ENCODE measurements at regions not wholly inside any gene's neighbourhood (a gene's known extent, or its start where the extent isn't known, plus 50 kb on each side); places are given as distances from the start of the nearest gene placed in this dataset.
A peak's percentile ranks its signal among the peaks of the same experiment; 100 is the strongest.

- peaks cover 22% of the 10 kb centered on the region for H3K4me1 Mint-ChIP-seq
- H3K27ac Mint-ChIP-seq, result no peak overlapping the region
- peaks cover 12% of the 10 kb centered on the region for H3K27me3 Mint-ChIP-seq
- H3K9me3 Mint-ChIP-seq, result peaks cover 13% of the 10 kb centered on the region
- no peak overlapping the region for H3K4me3 Mint-ChIP-seq
- peaks cover 7% of the 10 kb centered on the region for H3K36me3 Mint-ChIP-seq
- CTCF ChIA-PET, result interaction anchor here (1.8 kb wide), 1 partner anchor 10 kb away, joined by 4 read pairs; no protein-coding TSS in a partner anchor
- DNase-seq, result no peak
These were observed 125.3 kb downstream of the TSHZ3 start for GRCh38 chr19:31223740-31224534.

DNA sequence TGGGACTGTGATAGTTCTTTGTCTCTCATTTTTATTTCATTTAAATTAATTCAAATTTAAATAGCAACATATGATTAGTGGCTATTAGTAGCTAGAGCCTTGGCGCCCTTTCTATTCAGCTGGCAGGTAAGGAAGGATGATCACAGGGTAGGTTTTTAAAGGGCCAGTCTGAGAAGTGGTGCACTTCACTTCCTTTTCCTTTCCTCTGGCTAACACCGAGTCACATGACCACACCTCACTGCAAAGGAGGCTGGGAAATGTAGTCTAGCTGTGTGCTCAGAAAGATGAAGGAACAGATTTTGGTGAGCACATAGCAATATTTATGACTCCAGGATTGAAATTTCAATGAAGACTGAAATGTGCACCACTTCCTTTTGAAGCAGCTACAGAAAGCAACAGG lies 128.7 kb downstream of the TSHZ3 start:
- CTCF ChIA-PET, result no interaction called here
- peak; percentile 56 for DNase-seq

DNA sequence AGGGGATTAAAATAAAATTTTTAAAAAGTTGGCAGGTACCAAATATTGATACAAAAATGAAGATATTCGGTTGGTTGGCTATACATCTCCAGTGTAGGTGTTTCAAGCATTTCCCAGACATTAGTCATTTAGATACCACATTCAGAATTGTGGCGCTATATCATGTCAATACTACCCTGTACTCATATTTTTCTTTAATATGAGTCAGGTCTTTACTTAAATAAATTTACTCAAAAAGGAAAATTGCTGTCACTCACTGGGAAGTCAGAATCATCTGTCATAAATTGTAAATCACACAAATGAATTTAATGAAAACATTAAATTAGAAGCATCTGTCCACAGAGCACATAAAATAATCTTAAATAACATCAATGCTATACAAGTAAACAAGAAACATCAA lies 134.2 kb downstream of the TSHZ3 start:
- Mint-ChIP-seq H3K27ac (peak overlapping the region; percentile 96), H3K36me3 (peaks cover 6% of the 10 kb centered on the region), H3K9me3 (peaks cover 10% of the 10 kb centered on the region), H3K27me3 (peaks cover 4% of the 10 kb centered on the region), H3K4me3 (no peak overlapping the region), H3K4me1 (peaks cover 26% of the 10 kb centered on the region)
- DNase-seq, result no peak
- CTCF ChIA-PET, result no interaction called here

More for the DNA sequence above, 128.7 kb downstream of the TSHZ3 start:
- H3K4me3 Mint-ChIP-seq, result no peak overlapping the region
- peaks cover 13% of the 10 kb centered on the region for H3K9me3 Mint-ChIP-seq
- peaks cover 22% of the 10 kb centered on the region for H3K4me1 Mint-ChIP-seq
- peaks cover 4% of the 10 kb centered on the region for H3K27me3 Mint-ChIP-seq
- H3K36me3 Mint-ChIP-seq, result peaks cover 7% of the 10 kb centered on the region
- peak overlapping the region; percentile 74 for H3K27ac Mint-ChIP-seq

DNA sequence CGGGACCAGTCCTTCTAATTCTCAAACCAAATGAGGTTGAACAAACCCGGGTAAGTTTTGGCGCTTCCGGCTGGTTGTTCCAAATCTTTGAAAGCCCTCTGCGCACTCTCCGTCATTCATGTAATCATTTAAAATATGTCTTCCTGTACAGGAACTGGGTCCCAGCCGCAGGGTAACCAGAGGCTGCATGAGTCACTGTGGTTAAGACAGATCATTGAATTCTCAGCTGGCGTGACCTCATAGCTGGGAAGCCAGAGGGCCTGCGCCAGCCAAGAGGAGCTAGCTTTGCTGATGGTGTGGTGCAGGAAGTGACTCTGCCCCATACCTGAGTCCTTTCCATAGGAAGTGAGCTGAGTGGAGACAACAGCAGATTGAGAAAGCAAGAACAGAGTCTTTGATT lies 135.2 kb downstream of the TSHZ3 start:
- Mint-ChIP-seq H3K36me3 (peaks cover 4% of the 10 kb centered on the region), H3K4me1 (peaks cover 24% of the 10 kb centered on the region), H3K27ac (peak overlapping the region; percentile 96), H3K27me3 (peaks cover 4% of the 10 kb centered on the region), H3K9me3 (peaks cover 9% of the 10 kb centered on the region), H3K4me3 (peak overlapping the region; percentile 56)
- peak; percentile 94 for DNase-seq
- CTCF ChIA-PET, result interaction anchor here (1.2 kb wide), 1 partner anchor 10 kb away, joined by 4 read pairs; no protein-coding TSS in a partner anchor

DNA sequence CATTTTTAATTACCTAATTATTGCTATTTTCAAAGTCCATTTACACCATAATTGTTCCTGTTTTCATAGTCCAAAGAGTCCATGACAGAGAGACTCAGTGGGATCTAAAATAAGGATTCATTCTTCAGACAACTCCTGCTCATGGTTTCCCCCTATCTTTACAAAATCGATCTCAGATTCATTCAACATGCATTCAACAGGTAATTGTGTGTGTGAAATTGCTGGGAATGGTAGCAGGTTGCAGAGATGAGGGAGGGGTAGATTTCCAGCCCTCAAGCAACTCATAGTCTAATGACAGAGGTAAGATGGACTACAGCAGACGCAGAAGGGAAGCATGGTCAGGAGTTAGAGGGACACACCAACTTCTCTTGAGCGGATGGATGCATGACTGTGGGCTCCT lies 138.1 kb downstream of the TSHZ3 start:
- H3K27me3 Mint-ChIP-seq, result peaks cover 5% of the 10 kb centered on the region
- H3K27ac Mint-ChIP-seq, result no peak overlapping the region
- no peak overlapping the region for H3K4me3 Mint-ChIP-seq
- H3K9me3 Mint-ChIP-seq, result peaks cover 9% of the 10 kb centered on the region
- H3K4me1 Mint-ChIP-seq, result peaks cover 24% of the 10 kb centered on the region
- H3K36me3 Mint-ChIP-seq, result peaks cover 4% of the 10 kb centered on the region
- DNase-seq, result no peak
- CTCF ChIA-PET, result no interaction called here

DNA sequence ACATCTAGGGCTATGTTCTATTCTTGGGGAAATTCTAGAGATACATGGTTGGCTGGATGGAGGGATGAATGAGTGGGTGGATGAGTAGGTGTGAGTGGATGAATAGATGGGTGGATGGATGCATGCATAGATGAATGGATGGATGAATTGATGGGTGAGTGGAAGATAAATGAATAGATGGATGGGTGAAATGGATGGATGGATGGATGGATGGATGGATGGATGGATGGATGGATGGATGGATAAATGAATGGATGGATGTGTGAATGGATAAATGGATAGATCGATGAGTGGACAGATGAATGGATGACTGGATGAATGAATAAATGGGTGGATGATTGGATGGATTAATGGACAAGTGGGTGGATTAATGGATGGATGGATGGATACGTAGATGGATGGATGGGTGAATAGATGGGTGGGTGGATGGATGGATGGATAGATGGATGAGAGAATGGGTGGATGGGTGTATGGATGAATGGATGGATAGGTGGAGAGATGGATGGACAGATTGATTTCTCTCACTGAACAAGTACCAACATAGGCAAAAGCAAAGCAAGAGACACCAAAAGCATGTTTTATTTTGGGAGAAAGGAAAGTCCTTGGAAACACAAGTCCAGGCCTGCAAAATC lies 143.2 kb downstream of the TSHZ3 start:
- no peaks in the 10 kb centered on the region for H3K4me1 Mint-ChIP-seq
- H3K4me3 Mint-ChIP-seq, result no peak overlapping the region
- H3K36me3 Mint-ChIP-seq, result no peaks in the 10 kb centered on the region
- H3K27me3 Mint-ChIP-seq, result peaks cover 35% of the 10 kb centered on the region
- DNase-seq, result no peak
- CTCF ChIA-PET, result no interaction called here
- H3K9me3 Mint-ChIP-seq, result no peaks in the 10 kb centered on the region
- no peak overlapping the region for H3K27ac Mint-ChIP-seq

- Mint-ChIP-seq H3K4me3 (no peak overlapping the region), H3K9me3 (no peaks in the 10 kb centered on the region), H3K4me1 (no peaks in the 10 kb centered on the region), H3K27ac (no peak overlapping the region), H3K27me3 (peaks cover 41% of the 10 kb centered on the region), H3K36me3 (no peaks in the 10 kb centered on the region)
- no peak for DNase-seq
- CTCF ChIA-PET, result no interaction called here
These were observed 145.1 kb downstream of the TSHZ3 start for GRCh38 chr19:31204115-31204514.

DNA sequence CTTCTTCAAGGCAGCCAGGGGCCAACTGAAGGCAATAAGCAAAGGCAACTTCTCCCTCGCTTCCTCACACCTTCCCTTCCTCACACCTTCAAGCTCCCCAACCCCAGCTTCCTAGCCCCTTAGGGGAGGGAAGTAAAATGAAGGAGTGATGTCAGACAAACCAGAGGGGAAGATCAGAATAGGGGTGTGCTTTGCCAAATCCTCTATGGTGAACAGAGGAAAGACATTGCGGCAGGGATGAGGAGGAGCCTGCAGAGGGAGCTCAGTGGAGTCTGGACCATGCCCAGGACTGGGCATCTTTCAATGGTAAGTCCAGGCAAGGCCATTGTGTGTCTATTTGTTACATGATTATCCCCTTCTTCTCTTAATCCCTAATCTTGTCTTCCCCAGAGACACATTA lies 164.0 kb downstream of the TSHZ3 start:
- DNase-seq, result no peak
- no peaks in the 10 kb centered on the region for H3K36me3 Mint-ChIP-seq
- no peak overlapping the region for H3K27ac Mint-ChIP-seq
- H3K4me3 Mint-ChIP-seq, result no peak overlapping the region
- CTCF ChIA-PET, result no interaction called here
- peaks cover 4% of the 10 kb centered on the region for H3K9me3 Mint-ChIP-seq
- H3K27me3 Mint-ChIP-seq, result peaks cover 4% of the 10 kb centered on the region
- no peaks in the 10 kb centered on the region for H3K4me1 Mint-ChIP-seq

DNA sequence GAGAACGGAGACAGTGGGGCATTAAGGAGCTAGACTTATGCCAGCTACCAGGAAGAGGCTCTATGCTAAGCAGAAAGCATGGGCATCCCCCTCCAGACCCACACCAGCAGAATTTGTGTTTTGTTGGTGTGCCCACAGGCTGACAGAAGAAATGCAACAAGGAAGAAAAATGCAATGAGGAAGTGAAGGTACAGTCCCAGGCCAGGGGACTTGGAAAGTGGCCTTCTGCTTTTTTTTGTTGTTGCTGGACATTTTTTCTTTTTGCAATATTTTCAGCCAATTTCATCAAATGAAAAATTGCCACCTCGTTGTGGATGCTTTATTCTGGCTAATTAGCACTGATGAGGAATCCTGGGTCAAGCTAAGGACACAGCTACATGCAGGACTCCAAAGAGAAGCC lies 167.7 kb downstream of the TSHZ3 start:
- CTCF ChIA-PET, result no interaction called here
- H3K27ac Mint-ChIP-seq, result no peak overlapping the region
- H3K27me3 Mint-ChIP-seq, result peaks cover 4% of the 10 kb centered on the region
- H3K36me3 Mint-ChIP-seq, result no peaks in the 10 kb centered on the region
- no peak for DNase-seq
- no peaks in the 10 kb centered on the region for H3K4me1 Mint-ChIP-seq
- H3K4me3 Mint-ChIP-seq, result no peak overlapping the region
- no peaks in the 10 kb centered on the region for H3K9me3 Mint-ChIP-seq

DNA sequence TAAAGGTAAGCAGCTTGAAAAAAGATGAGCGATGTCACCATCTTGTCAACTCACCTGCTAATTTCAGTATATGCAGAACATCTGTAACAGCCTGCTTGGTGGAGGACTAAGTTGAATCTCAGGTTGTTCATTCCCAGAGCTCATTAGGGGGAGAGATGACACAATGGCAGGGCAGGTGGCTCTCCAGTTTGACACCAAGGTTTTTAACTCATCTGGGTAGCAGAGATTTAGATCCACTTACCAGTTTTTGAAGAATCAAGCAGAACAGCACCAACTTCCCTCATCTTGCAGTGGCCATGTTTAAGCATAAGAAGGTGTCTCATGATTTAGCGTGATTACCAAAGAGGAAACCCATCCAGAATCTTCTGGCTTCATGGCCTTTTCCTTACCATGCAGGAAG lies 168.3 kb downstream of the TSHZ3 start:
- H3K4me1 Mint-ChIP-seq, result no peaks in the 10 kb centered on the region
- H3K9me3 Mint-ChIP-seq, result no peaks in the 10 kb centered on the region
- H3K27me3 Mint-ChIP-seq, result peaks cover 4% of the 10 kb centered on the region
- no peaks in the 10 kb centered on the region for H3K36me3 Mint-ChIP-seq
- no peak overlapping the region for H3K27ac Mint-ChIP-seq
- DNase-seq, result no peak
- no peak overlapping the region for H3K4me3 Mint-ChIP-seq
- CTCF ChIA-PET, result no interaction called here

- no peaks in the 10 kb centered on the region for H3K9me3 Mint-ChIP-seq
- CTCF ChIA-PET, result no interaction called here
- H3K27me3 Mint-ChIP-seq, result no peaks in the 10 kb centered on the region
- no peak overlapping the region for H3K27ac Mint-ChIP-seq
- no peaks in the 10 kb centered on the region for H3K4me1 Mint-ChIP-seq
- no peak overlapping the region for H3K4me3 Mint-ChIP-seq
- DNase-seq, result no peak
- no peaks in the 10 kb centered on the region for H3K36me3 Mint-ChIP-seq
These were observed 169.8 kb downstream of the TSHZ3 start for GRCh38 chr19:31179471-31179852.

DNA sequence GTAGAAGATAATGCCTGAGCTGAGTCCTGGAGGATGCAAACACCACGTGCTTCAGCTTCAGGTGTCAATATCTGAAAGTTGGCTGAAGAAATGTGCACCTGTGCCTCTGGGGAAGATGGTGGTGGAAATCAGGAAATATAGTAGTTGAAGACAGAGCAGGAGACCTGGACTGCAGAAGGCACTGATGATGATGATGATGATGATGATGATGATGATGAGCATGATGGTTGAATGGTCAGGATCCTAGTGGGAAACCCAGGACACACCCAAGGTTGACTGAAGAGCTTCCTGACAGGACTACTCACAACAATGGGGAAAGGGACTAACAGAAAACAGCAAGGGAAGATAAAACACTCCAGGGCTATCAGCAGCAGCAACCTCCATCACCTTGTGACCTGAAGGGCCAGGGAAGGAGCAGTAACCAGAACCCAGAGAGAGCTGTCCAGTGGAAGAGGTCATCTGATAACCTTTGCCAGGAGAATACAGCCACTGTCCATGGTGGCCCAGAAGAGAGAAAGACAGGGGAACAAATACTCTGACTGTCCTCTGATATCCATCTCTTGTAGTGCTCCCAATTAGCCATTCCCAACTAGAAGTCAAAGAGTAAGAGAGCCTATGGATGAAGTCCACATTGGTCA lies 170.3 kb downstream of the TSHZ3 start:
- Mint-ChIP-seq H3K27me3 (no peaks in the 10 kb centered on the region), H3K9me3 (no peaks in the 10 kb centered on the region), H3K4me3 (no peak overlapping the region), H3K4me1 (no peaks in the 10 kb centered on the region), H3K27ac (no peak overlapping the region), H3K36me3 (no peaks in the 10 kb centered on the region)
- CTCF ChIA-PET, result no interaction called here
- DNase-seq, result no peak

DNA sequence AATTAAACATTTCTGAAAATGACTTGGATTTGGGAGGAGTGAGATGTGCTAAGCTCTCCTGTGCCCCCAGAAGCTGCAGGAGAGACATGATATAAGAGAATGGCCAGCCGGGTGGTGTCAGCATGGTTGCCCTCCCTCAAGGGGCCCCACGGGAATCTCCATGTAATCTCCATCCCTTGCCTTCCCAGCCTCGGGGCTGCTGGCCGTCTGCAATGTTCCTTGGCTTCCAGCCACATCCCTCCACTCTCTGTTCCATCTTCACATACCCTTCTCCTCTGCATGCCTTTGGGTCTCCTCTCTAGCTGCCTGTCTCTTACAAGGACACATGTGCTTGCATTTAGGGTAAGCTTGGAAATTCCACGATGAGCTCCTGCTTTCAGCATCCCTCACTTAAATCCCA lies 172.0 kb downstream of the TSHZ3 start:
- Mint-ChIP-seq H3K36me3 (no peaks in the 10 kb centered on the region), H3K27ac (no peak overlapping the region), H3K27me3 (no peaks in the 10 kb centered on the region), H3K4me1 (no peaks in the 10 kb centered on the region), H3K9me3 (no peaks in the 10 kb centered on the region), H3K4me3 (no peak overlapping the region)
- CTCF ChIA-PET, result no interaction called here
- no peak for DNase-seq

GRCh38 chr19:31175564-31176348 lies 173.5 kb downstream of the TSHZ3 start:
- H3K36me3 Mint-ChIP-seq, result no peaks in the 10 kb centered on the region
- no peak for DNase-seq
- H3K27ac Mint-ChIP-seq, result no peak overlapping the region
- H3K27me3 Mint-ChIP-seq, result no peaks in the 10 kb centered on the region
- CTCF ChIA-PET, result no interaction called here
- H3K4me3 Mint-ChIP-seq, result no peak overlapping the region
- H3K9me3 Mint-ChIP-seq, result no peaks in the 10 kb centered on the region
- H3K4me1 Mint-ChIP-seq, result no peaks in the 10 kb centered on the region
